RCC 7860 (cell line): ENCODE measurements at regions not wholly inside any gene's neighbourhood (a gene's known extent, or its start where the extent isn't known, plus 50 kb on each side); places are given as distances from the start of the nearest gene placed in this dataset.

Experiments used
- DNase-seq: peaks from one replicate; pipeline ENCODE4 v3.0.0-alpha.2; 2015; ENCODE audit warnings: low spot score
- FAIRE-seq: peaks from 2 replicates; lab custom pipeline; 2012; peaks lifted over from hg19 to GRCh38; lab: Jason Lieb, UNC

GRCh38 chr18:4653418-4653817 is 198.3 kb upstream of the DLGAP1 start:
- FAIRE-seq (no peak), DNase-seq (no peak)

- FAIRE-seq (no peak), DNase-seq (no peak)
These were observed 186.8 kb upstream of the DLGAP1 start for GRCh38 chr18:4641771-4642368.

DNA sequence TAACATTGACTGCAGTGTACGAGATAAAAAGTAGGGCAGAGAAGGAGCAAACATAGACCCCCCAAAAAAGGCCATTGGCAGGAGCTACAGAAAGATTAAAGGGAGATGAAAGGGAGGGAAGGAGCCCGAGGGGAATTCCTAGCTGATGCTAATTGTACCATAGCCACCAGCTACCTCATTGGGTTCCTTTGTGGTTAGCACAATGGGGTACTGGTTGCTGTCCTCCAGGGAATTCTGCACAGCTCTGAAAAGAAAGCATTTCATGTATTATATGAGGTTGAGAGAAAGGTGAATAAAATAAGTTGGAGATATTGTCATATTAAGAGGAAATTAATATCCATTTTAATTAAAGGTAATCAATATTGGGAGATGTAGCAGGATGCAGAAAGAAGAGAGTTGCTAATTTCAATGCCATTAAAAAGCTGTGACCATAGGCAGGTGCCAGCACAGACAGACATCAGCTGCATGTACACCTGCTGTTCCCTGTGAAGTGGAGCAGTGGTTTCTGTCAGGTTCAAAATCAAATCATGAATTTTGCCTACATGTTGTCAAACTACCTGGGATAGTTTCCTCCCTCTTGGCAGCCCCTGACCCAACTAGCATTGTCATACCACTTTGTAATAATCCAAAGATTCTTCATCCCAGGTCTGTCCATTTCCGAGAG is 185.4 kb upstream of the DLGAP1 start:
- FAIRE-seq (no peak), DNase-seq (no peak)

DNA sequence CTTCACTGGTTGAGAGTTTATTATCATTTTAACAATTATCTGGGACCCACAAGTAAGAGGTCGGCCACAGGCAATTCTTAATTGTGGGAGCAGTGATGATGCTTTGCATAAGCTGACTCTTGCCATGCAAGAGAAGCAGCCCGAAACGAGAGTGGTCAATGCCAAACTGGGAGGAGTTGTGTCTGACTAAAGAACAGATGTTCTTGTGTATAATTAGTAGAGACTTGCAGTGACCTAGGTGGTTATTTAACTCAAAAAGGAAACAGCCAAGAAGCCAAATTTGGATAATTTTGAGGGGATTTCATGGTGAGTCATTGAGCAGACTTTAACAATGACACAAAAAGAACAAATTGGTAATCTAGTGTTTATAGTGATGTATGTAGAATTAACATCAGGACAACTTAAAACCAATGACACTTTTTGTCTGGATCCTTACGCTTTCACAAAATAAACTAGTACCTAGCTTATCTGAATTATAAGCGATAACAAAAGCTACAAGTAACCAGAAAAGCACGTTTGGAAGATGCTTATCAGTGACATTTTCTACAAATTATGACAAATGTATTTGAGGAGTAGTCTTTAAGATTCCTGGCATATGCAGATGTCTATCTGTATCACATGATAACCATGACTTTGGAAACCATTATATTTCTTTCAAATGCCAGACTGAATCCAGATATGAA is 184.7 kb upstream of the DLGAP1 start:
- DNase-seq (no peak), FAIRE-seq (no peak)

DNA sequence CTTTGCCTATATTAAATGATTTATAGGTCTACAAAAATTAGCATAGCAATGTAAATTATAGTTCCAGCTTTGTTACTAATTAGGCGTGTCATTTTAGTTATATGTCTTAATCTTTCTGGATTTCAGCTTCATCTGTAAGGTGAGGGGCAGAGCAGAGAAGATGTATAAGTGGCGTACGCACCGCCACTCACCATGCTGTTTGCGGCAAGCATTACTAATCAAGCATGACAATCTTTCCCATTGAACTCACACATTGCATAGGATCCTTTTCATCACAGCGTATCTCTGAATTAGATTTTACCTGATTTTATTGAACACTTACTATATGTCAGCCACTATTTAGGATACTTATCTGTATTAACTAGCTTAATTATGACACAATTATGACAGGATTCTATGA is 183.6 kb upstream of the DLGAP1 start:
- FAIRE-seq = no peak

GRCh38 chr18:4637876-4638275 is 182.8 kb upstream of the DLGAP1 start:
- no peak for FAIRE-seq
- DNase-seq = no peak

More for the DNA sequence above, 183.6 kb upstream of the DLGAP1 start:
- DNase-seq = no peak

- peak; percentile 28 for DNase-seq
- no peak for FAIRE-seq
These were observed 181.9 kb upstream of the DLGAP1 start for GRCh38 chr18:4636967-4637366.

- FAIRE-seq (no peak), DNase-seq (no peak)
These were observed 176.1 kb upstream of the DLGAP1 start for GRCh38 chr18:4631239-4631638.

DNA sequence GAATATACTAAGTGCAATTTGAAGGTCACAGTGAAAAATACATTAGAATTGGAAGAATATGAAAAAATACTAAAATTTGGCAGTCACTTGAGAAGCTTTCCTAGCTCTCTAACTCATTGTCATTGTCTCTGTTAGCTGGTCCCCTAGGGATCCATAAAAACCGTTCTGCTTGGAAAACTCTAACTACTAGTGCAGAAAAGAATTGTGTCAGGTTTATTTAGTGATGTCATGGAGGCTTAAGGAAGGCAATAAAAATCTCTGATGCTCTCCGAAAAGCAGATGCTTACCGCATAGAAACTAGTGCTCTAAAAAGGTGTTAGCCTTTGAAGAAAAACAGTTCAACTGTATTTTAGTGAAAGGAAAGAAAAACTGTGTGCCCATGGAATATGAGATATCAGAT is 150.1 kb upstream of the DLGAP1 start:
- DNase-seq = no peak
- no peak for FAIRE-seq

DNA sequence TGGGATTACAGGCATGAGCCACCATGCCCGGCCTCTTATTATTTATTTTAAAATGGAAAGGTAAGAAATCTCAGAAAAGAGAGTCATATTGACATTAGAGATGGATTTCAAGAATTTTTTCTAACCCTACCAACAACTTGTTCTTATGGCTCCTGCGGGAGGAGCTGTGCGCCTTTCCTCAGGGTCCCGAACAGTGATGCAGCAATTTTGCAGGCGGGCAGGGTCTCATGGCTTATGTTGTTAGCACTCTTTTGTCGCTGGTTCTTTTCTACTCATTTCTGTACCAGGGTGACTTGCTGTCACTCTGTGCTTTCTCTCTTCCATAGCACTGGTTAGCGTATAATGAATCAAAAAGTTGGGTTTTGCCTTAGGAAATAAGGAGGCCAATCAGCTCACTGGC is 148.8 kb upstream of the DLGAP1 start:
- FAIRE-seq = no peak
- DNase-seq = no peak

DNA sequence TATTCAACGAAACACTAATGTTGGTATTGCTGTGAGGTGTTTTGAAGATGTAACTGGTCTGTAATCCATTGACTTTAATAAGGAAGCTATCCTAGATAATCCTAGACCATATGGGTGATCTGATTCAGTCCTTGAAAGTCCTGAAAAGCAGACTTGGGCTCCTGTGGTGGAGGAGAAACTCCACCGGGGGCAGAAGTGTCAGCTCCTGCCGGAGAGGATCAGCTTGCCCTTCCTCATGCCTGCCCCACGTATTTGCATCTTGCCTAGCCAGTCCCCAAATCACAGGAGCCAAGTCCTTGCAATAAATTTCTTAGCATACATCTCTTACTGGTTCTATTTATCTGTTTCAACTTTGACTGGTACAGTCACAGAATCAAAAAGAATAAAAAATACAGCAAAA is 144.2 kb upstream of the DLGAP1 start:
- no peak for FAIRE-seq

GRCh38 chr18:4597301-4597700 is 142.2 kb upstream of the DLGAP1 start:
- DNase-seq (no peak), FAIRE-seq (no peak)

More for the DNA sequence above, 144.2 kb upstream of the DLGAP1 start:
- DNase-seq = no peak

- no peak for FAIRE-seq
- no peak for DNase-seq
These were observed 138.8 kb upstream of the DLGAP1 start for GRCh38 chr18:4593895-4594294.

- FAIRE-seq (no peak), DNase-seq (no peak)
These were observed 138.4 kb upstream of the DLGAP1 start for GRCh38 chr18:4593459-4593858.

DNA sequence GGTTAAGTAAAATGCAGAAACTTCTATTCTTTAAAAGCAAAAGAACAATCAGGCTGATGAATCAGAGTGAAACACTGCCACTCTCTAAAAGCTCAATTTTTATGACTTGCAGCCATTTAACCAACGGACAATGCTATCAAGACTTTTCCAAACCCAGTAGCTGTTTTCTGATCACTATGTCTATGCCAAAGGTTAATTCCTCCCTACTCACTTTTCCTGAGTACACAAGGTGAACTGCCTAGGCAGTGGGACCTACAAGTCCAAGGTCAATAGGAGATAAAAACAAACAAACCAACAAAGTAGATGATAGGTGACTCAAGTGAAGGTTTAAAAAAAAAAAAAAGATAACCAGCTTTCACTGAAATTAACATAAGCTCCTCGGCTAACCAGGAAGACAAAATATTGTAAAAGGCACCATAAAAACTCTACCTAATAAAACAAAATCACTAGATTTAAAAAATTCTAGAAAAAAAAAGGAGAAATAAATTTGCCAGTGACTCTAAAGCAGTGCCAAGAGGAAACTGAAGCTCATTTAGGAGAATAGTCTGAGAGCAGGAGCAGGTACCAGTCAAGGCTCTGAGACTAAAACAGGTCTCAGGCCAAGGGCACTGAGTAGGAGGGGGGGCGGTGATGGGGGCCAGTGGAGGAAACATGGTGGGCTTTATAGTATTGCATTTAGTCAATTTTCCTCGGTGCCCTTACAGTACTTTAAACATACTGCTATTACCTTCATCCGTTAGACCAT is 134.1 kb upstream of the DLGAP1 start:
- FAIRE-seq (no peak), DNase-seq (no peak)

- DNase-seq = no peak
- FAIRE-seq = no peak
These were observed 132.1 kb upstream of the DLGAP1 start for GRCh38 chr18:4587204-4587603.

- FAIRE-seq (no peak), DNase-seq (no peak)
These were observed 131.6 kb upstream of the DLGAP1 start for GRCh38 chr18:4586731-4587130.

GRCh38 chr18:4582431-4583335 is 127.6 kb upstream of the DLGAP1 start:
- DNase-seq (no peak), FAIRE-seq (no peak)

DNA sequence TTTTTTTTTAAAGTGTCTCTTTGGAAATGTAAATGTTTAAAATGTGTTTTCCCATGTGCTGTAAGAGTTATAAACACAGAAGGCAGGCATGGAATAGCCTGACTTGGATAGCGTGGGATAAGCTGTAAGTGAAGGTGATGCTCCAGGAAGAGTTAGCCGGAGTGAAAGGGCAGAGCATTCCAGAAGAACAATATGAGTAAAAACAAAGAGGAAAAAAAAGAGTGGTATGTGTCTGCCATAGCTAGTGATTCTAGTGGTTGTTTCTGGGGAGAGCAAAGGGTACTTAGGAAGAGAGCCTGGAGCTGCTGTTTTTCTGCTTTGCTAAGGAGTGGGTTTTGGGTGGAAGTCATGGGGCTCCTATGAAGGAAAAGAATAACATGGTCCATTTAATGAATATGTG is 126.9 kb upstream of the DLGAP1 start:
- FAIRE-seq = no peak
- DNase-seq = no peak

DNA sequence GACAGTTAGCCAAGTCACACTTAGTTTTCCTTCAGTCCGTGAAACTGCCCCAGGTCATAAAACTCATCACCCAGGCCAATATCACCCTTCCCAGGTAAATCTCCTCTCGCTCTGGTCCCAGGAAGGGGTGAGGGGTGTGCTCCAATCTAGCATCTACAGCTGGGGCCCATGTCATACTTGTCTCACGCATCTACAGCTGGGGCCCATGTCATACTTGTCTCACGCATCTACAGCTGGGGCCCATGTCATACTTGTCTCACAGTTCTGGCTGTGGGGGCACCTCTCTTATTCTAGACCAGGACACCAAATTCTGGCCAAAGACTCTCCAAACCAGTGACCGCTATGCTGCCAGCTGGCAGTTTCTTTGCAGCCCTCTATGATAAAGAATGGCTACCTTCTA is 123.3 kb upstream of the DLGAP1 start:
- FAIRE-seq (no peak), DNase-seq (no peak)

DNA sequence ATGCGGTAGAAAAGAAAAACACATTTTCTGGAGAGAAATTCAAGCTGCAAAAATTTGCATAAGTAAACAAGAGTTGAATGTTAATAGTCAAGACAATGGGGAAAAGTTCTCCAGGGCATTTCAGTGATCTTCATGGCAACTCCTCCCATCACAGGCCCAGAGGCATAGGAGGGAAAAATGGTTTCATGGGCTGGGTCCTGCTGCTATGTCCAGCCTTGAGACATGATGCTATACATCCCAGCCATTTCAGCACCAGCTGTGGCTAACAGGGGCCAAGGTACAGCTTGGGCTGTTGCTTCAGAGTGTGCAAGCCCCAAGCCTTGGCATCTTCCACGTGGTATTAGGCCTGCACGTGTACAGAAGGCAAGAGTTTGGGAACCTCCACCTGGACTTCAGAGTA is 118.6 kb upstream of the DLGAP1 start:
- FAIRE-seq (no peak), DNase-seq (no peak)
